Liver (tissue), 8 donors: ENCODE measurements at regions not wholly inside any gene's neighbourhood (a gene's known extent, or its start where the extent isn't known, plus 50 kb on each side); places are given as distances from the start of the nearest gene placed in this dataset.

Experiments used
- DNase-seq: peaks from one replicate; pipeline ENCODE4 v3.0.0-alpha.2; 2017; ENCODE audit warnings: low spot score
- H3K27ac ChIP-seq, 2 donors: one replicate each; pipeline ENCODE4 v1.7.0; 2013; ENCODE audit warnings: inconsistent platforms in 2 of 2, low read length in 2 of 2, control low read depth in 1 of 2, low read depth in 1 of 2, mild to moderate bottlenecking in 1 of 2
- H3K27me3 ChIP-seq, 4 donors: one replicate each; pipeline versions ENCODE4 v1.6.1 to v1.7.0; 2013; ENCODE audit warnings: low read length in 3 of 4, inconsistent platforms in 1 of 4, mild to moderate bottlenecking in 1 of 4, moderate library complexity in 1 of 4; ENCODE audit not compliant: control insufficient read depth in 4 of 4, insufficient read depth in 4 of 4
- H3K36me3 ChIP-seq, 4 donors: one replicate each; pipeline versions ENCODE4 v1.6.1 to v1.7.0; 2013; ENCODE audit warnings: low read length in 3 of 4, mild to moderate bottlenecking in 3 of 4, low read depth in 1 of 4, moderate library complexity in 1 of 4; ENCODE audit not compliant: control insufficient read depth in 4 of 4, insufficient read depth in 3 of 4
- H3K4me1 ChIP-seq, 4 donors: one replicate each; pipeline versions ENCODE4 v1.6.1 to v1.7.0; 2013; ENCODE audit warnings: low read length in 3 of 4, mild to moderate bottlenecking in 3 of 4, moderate library complexity in 1 of 4; ENCODE audit not compliant: control insufficient read depth in 4 of 4, insufficient read depth in 4 of 4
- H3K4me3 ChIP-seq, 3 donors: one replicate each; pipeline versions ENCODE4 v1.6.1 to v1.7.0; 2013; ENCODE audit warnings: low read length in 3 of 3, control low read depth in 1 of 3, low read depth in 1 of 3, mild to moderate bottlenecking in 1 of 3
- H3K9ac ChIP-seq, 2 donors: one replicate each; pipeline ENCODE4 v1.7.0; 2013; ENCODE audit warnings: low read length in 2 of 2, mild to moderate bottlenecking in 2 of 2, moderate library complexity in 2 of 2, control low read depth in 1 of 2, low read depth in 1 of 2
- H3K9me3 ChIP-seq, 4 donors: one replicate each; pipeline versions ENCODE4 v1.6.1 to v1.7.0; 2013; ENCODE audit warnings: low read length in 3 of 4; ENCODE audit not compliant: control insufficient read depth in 4 of 4
- ATF3 ChIP-seq: IDR thresholded peaks from 2 replicates; pipeline ENCODE4 v1.6.1; 2016; ENCODE audit warnings: antibody characterized with exemption
- EGR1 ChIP-seq, 2 donors: IDR thresholded peaks; 2 replicates each; pipeline ENCODE4 v1.6.1; 2016 to 2018; ENCODE audit warnings: antibody characterized with exemption in 2 of 2, low read depth in 2 of 2
- FOXA1 ChIP-seq: IDR thresholded peaks from 2 replicates; pipeline ENCODE4 v1.6.1; 2016; ENCODE audit warnings: antibody characterized with exemption
- FOXA2 ChIP-seq: IDR thresholded peaks from 2 replicates; pipeline ENCODE4 v1.6.1; 2016; ENCODE audit warnings: antibody characterized with exemption
- GABPA ChIP-seq, 2 donors: IDR thresholded peaks in 1 of 2; conservative IDR thresholded peaks in 1 of 2; 2 replicates each; pipeline ENCODE4 v1.6.1; 2016; ENCODE audit warnings: antibody characterized with exemption in 2 of 2, mild to moderate bottlenecking in 1 of 2, moderate library complexity in 1 of 2
- HNF4A ChIP-seq, 2 donors: conservative IDR thresholded peaks; 2 replicates each; pipeline ENCODE4 v1.6.1; 2016; ENCODE audit warnings: antibody characterized with exemption in 2 of 2, mild to moderate bottlenecking in 2 of 2
- HNF4G ChIP-seq: IDR thresholded peaks from 2 replicates; pipeline ENCODE4 v1.6.1; 2016; ENCODE audit warnings: antibody characterized with exemption
- JUND ChIP-seq, 2 donors: IDR thresholded peaks; 2 replicates each; pipeline ENCODE4 v1.6.1; 2016; ENCODE audit warnings: antibody characterized with exemption in 2 of 2
- MAX ChIP-seq: IDR thresholded peaks from 2 replicates; pipeline ENCODE4 v1.6.1; 2016; ENCODE audit warnings: antibody characterized with exemption
- NR2F2 ChIP-seq: IDR thresholded peaks from 2 replicates; pipeline ENCODE4 v1.6.1; 2016; ENCODE audit warnings: antibody characterized with exemption
- RAD21 ChIP-seq, 2 donors: IDR thresholded peaks; 2 replicates each; pipeline ENCODE4 v1.6.1; 2016; ENCODE audit warnings: antibody characterized with exemption in 2 of 2, mild to moderate bottlenecking in 2 of 2
- REST ChIP-seq: IDR thresholded peaks from 2 replicates; pipeline ENCODE4 v1.6.1; 2016; ENCODE audit warnings: antibody characterized with exemption, mild to moderate bottlenecking
- RXRA ChIP-seq, 2 donors: IDR thresholded peaks; 2 replicates each; pipeline ENCODE4 v1.6.1; 2017 to 2018; ENCODE audit warnings: antibody characterized with exemption in 2 of 2, mild to moderate bottlenecking in 1 of 2
- TAF1 ChIP-seq: conservative IDR thresholded peaks from 2 replicates; pipeline ENCODE4 v1.6.1; 2016; ENCODE audit warnings: antibody characterized with exemption, mild to moderate bottlenecking
- YY1 ChIP-seq: IDR thresholded peaks from 2 replicates; pipeline ENCODE4 v1.6.1; 2016; ENCODE audit warnings: antibody characterized with exemption, mild to moderate bottlenecking
- ZBTB33 ChIP-seq: IDR thresholded peaks from 2 replicates; pipeline ENCODE4 v1.6.1; 2016; ENCODE audit warnings: antibody characterized with exemption
- WGBS: extraction: QIAGEN DNeasy Blood & Tissue Kit; methylation state at CpG from one replicate; pipeline ENCODE4 v1.1.7; 2013; 5-methylcytosine and 5-hydroxymethylcytosine counted together
- TF ChIP-seq, protein P1 (sequence below): fragments of 150-350 bp; IDR thresholded peaks from 2 replicates; pipeline ENCODE4 v1.5.1; 2017; ENCODE audit warnings: improper control_type of control experiment, low read depth, low read length; ENCODE audit not compliant: missing input control
- donor health status: healthy.
- donor health status: healthy.
- donor health status: healthy.
- donor health status: healthy.
- donor health status: healthy.

GRCh38 chr5:122559676-122560075, 215.2 kb upstream of the SNX2 start:
- Histone ChIP-seq H3K4me1 (no peaks in the 10 kb centered on the region), H3K4me3 (no peak overlapping the region), H3K27me3 (no peaks in the 10 kb centered on the region), H3K27ac (no peak overlapping the region), H3K9me3 (no peaks in the 10 kb centered on the region), H3K9ac (no peak overlapping the region), H3K36me3 (no peaks in the 10 kb centered on the region)
- TF ChIP-seq HNF4A (conservative IDR thresholded peaks at IDR 0.05) (no peak), JUND (IDR thresholded peaks at IDR 0.05) (no peak)
- DNase-seq: no peak

DNA sequence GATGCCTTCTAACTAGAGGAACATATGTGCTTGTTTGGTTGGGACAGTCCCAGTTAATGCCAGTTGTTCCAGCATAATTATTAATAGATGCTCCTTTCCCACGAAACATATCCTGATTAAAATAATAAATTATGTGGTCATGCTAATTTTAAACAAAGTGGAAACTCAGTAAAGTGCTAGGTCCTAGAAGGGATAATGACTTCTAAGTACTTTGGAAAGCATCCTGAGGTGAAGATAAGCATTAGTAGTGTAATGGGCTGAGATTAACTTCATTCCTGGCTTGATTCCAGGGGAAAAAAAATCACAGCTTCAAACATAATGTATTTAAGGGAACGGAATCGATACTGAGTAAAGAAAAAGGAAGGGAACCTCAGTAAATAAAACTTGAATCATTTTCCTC, 213.7 kb upstream of the SNX2 start:
- Histone ChIP-seq H3K9me3 (no peaks in the 10 kb centered on the region), H3K4me1 (no peaks in the 10 kb centered on the region), H3K36me3 (no peaks in the 10 kb centered on the region), H3K27ac (no peak overlapping the region), H3K27me3 (no peaks in the 10 kb centered on the region), H3K9ac (no peak overlapping the region), H3K4me3 (no peak overlapping the region)
- no peak for DNase-seq
- WGBS: 66% methylated on average over 3 of the region's 3 CpGs
- no peak for TF ChIP-seq ZBTB33
- no peak for TF ChIP-seq EGR1 (IDR thresholded peaks at IDR 0.05; ENCODE audit: low read depth in 2 of 2)
- TF ChIP-seq NR2F2: no peak
- TF ChIP-seq, protein P1, sequence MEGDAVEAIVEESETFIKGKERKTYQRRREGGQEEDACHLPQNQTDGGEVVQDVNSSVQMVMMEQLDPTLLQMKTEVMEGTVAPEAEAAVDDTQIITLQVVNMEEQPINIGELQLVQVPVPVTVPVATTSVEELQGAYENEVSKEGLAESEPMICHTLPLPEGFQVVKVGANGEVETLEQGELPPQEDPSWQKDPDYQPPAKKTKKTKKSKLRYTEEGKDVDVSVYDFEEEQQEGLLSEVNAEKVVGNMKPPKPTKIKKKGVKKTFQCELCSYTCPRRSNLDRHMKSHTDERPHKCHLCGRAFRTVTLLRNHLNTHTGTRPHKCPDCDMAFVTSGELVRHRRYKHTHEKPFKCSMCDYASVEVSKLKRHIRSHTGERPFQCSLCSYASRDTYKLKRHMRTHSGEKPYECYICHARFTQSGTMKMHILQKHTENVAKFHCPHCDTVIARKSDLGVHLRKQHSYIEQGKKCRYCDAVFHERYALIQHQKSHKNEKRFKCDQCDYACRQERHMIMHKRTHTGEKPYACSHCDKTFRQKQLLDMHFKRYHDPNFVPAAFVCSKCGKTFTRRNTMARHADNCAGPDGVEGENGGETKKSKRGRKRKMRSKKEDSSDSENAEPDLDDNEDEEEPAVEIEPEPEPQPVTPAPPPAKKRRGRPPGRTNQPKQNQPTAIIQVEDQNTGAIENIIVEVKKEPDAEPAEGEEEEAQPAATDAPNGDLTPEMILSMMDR: no peak
- TF ChIP-seq ATF3: no peak
- TF ChIP-seq FOXA2: no peak
- no peak for TF ChIP-seq HNF4G
- no peak for TF ChIP-seq MAX
- TF ChIP-seq FOXA1: no peak
- TF ChIP-seq REST: no peak
- TF ChIP-seq YY1: no peak
- no peak for TF ChIP-seq GABPA (IDR thresholded peaks at IDR 0.05 in 1 of 2, conservative IDR thresholded peaks at IDR 0.05 in 1 of 2)
- TF ChIP-seq TAF1: no peak
- no peak for TF ChIP-seq RAD21 (IDR thresholded peaks at IDR 0.05)
- no peak for TF ChIP-seq RXRA (IDR thresholded peaks at IDR 0.05)
